ENCODE measurements at regions not wholly inside any gene's neighbourhood (a gene's known extent, or its start where the extent isn't known, plus 50 kb on each side); places are given as distances from the start of the nearest gene placed in this dataset.

DNA sequence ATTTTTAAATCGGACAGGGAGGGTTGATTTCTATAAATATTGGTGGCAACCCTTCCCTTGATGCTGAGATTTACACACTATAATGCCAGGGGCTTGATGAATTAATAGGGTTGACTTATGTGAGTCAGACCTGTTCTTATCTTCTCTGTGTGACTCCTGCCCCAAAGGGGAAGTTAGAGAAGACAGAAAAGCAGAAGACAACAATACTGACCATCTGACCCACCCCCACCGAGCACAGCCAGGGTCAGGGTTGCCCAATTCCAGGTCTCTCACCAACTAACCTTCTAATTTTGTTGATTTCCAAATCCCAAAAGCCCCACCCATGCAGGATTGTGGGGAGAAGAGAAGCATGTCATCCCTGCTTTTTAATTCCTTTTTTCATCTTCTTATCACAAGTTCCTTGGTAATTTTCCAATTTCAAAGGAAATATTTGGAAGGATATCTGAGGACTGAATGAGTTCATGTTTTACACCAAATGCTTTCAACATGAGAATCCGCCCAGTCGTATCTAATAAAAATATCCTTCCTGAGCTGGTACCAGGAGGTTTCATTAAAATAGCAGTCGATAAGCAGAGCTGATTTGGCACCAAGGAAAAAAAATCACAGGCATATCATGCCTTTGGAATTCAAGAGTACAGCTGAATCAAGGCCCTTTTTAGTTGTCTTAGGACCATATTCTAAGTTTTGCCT is 603.4 kb upstream of the CDH11 start:
- Histone ChIP-seq H2BK20ac (ENCODE audit: low read depth, low read length) (no peak overlapping the region), H3K27ac (ENCODE audit: insufficient read depth, low read length) (no peak overlapping the region), H4K5ac (ENCODE audit: low read depth, low read length) (no peak overlapping the region), H3K27me3 (ENCODE audit: control insufficient read depth, insufficient read depth, low read length) (peaks cover 16% of the 10 kb centered on the region), H3K18ac (ENCODE audit: low read depth, low read length) (no peak overlapping the region), H3K4ac (ENCODE audit: low read depth, low read length) (no peak overlapping the region), H4K8ac (ENCODE audit: low read depth in 2 of 2, low read length in 2 of 2) (no peak overlapping the region), H2AFZ (replicated peaks; ENCODE audit: low read length, poor library complexity) (no peak overlapping the region), H3K36me3 (ENCODE audit: control insufficient read depth, insufficient read depth, low read length) (no peaks in the 10 kb centered on the region), H3K23ac (ENCODE audit: low read depth, low read length) (no peak overlapping the region), H3K14ac (replicated peaks; ENCODE audit: low read depth, low read length) (no peak overlapping the region), H2AK5ac (ENCODE audit: low read depth, low read length) (no peak overlapping the region), H3K4me1 (ENCODE audit: control insufficient read depth, insufficient read depth, low read length) (peaks cover 2% of the 10 kb centered on the region; the same call in 1 of the 2 replicates), H3K56ac (ENCODE audit: extremely low read depth, insufficient read depth, low read length) (no peak overlapping the region), H2AK9ac (replicated peaks; ENCODE audit: low read depth, low read length, poor library complexity) (no peak overlapping the region), H3K79me1 (ENCODE audit: low read depth in 1 of 2, low read length in 2 of 2) (no peaks in the 10 kb centered on the region), H4K20me1 (ENCODE audit: insufficient read depth, low read length) (no peaks in the 10 kb centered on the region), H3K9me1 (ENCODE audit: insufficient read depth, low read length) (no peaks in the 10 kb centered on the region), H4K91ac (ENCODE audit: insufficient read depth, low read depth, low read length) (no peak overlapping the region), H3K4me2 (ENCODE audit: low read depth, low read length) (no peak overlapping the region), H3K4me3 (ENCODE audit: insufficient read depth, low read depth, low read length) (no peak overlapping the region), H2BK120ac (ENCODE audit: low read depth, low read length) (no peak overlapping the region), H2BK5ac (ENCODE audit: low read depth, low read length, poor library complexity, severe bottlenecking) (no peak overlapping the region), H3K9me3 (ENCODE audit: control insufficient read depth, insufficient read depth, low read length) (peaks cover 7% of the 10 kb centered on the region), H3K9ac (ENCODE audit: low read depth, low read length) (no peak overlapping the region), H2BK15ac (ENCODE audit: low read depth, low read length) (no peak overlapping the region)
- intact Hi-C loops (cut with micrococcal nuclease) (no loop called here), in situ Hi-C loops (cut with MboI; ENCODE audit: low sequenced_read_pairs) (no loop called here), dilution Hi-C loops (cut with HindIII; ENCODE audit: low sequenced_read_pairs, unreplicated experiment) (no loop called here)
- peak; percentile 62 for DNase-seq
- CTCF ChIA-PET: interaction anchor here (0.7 kb wide), 1 partner anchor 15 kb away, joined by 3 read pairs; no protein-coding TSS in a partner anchor
- WGBS, 2 experiments (ENCODE audit: extremely low coverage in 2 of 2, insufficient read length in 1 of 2): no CpG with 5 or more reads among the region's 5 CpGs
- POLR2A ChIA-PET (ENCODE audit: unreplicated experiment): no interaction called here
- ATAC-seq (ENCODE audit: low read depth): peak; percentile 75
- TF ChIP-seq MAZ (IDR thresholded peaks at IDR 0.05; ENCODE audit: borderline replicate concordance, low read depth, low read length) (no peak), RAD21 (IDR thresholded peaks at IDR 0.05; ENCODE audit: low read length) (no peak), FOS (IDR thresholded peaks at IDR 0.05; ENCODE audit: low read depth, low read length) (no peak), CHD1 (IDR thresholded peaks at IDR 0.05; ENCODE audit: low read depth, low read length) (no peak), USF2 (IDR thresholded peaks at IDR 0.05; ENCODE audit: low read depth, low read length) (no peak), NFE2L2 (IDR thresholded peaks at IDR 0.05; ENCODE audit: low read depth, low read length) (no peak), BHLHE40 (IDR thresholded peaks at IDR 0.05; ENCODE audit: low read depth, low read length) (no peak), SMC3 (IDR thresholded peaks at IDR 0.05; ENCODE audit: low read depth, low read length) (no peak), POLR2A (IDR thresholded peaks at IDR 0.05; ENCODE audit: low read depth, low read length) (no peak), MAFK (IDR thresholded peaks at IDR 0.05; ENCODE audit: low read depth, low read length) (no peak), CTCF (conservative IDR thresholded peaks at IDR 0.05; ENCODE audit: low read depth, low read length) (no peak), RFX5 (IDR thresholded peaks at IDR 0.05; ENCODE audit: low read depth, low read length) (no peak), CEBPB (IDR thresholded peaks at IDR 0.05; ENCODE audit: low read depth, low read length) (no peak)
- TF ChIP-seq, protein P1, sequence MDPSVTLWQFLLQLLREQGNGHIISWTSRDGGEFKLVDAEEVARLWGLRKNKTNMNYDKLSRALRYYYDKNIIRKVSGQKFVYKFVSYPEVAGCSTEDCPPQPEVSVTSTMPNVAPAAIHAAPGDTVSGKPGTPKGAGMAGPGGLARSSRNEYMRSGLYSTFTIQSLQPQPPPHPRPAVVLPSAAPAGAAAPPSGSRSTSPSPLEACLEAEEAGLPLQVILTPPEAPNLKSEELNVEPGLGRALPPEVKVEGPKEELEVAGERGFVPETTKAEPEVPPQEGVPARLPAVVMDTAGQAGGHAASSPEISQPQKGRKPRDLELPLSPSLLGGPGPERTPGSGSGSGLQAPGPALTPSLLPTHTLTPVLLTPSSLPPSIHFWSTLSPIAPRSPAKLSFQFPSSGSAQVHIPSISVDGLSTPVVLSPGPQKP (IDR thresholded peaks at IDR 0.05; ENCODE audit: borderline replicate concordance, low read depth, low read length): no peak
- BruUV-seq (replicated peaks): no TSS peak
